GM18507 (cell line): ENCODE measurements at regions not wholly inside any gene's neighbourhood (a gene's known extent, or its start where the extent isn't known, plus 50 kb on each side); places are given as distances from the start of the nearest gene placed in this dataset.

ENCODE experiments used
- DNase-seq: peaks from one replicate; pipeline ENCODE4 v3.0.0; 2011; ENCODE audit warnings: low read depth; ENCODE audit not compliant: insufficient read length; ENCODE audit errors: extremely low spot score
- FAIRE-seq: peaks from 2 replicates; lab custom pipeline; 2011; peaks lifted over from hg19 to GRCh38; lab: Jason Lieb, UNC

GRCh38 chr9:19975499-19975898 lies 186.7 kb upstream of the SLC24A2 start:
- FAIRE-seq (no peak), DNase-seq (no peak)

- no peak for FAIRE-seq
- no peak for DNase-seq
These were observed 180.9 kb upstream of the SLC24A2 start for GRCh38 chr9:19969721-19970120.

GRCh38 chr9:19967888-19968459 lies 179.1 kb upstream of the SLC24A2 start:
- FAIRE-seq (no peak), DNase-seq (no peak)

- DNase-seq (no peak), FAIRE-seq (no peak)
These were observed 178.5 kb upstream of the SLC24A2 start for GRCh38 chr9:19967216-19967887.

GRCh38 chr9:19965336-19965735 lies 176.5 kb upstream of the SLC24A2 start:
- DNase-seq (no peak), FAIRE-seq (no peak)

GRCh38 chr9:19947996-19948395 lies 159.2 kb upstream of the SLC24A2 start:
- FAIRE-seq (no peak), DNase-seq (no peak)

GRCh38 chr9:19946441-19947109 lies 157.7 kb upstream of the SLC24A2 start:
- no peak for DNase-seq
- FAIRE-seq = peak; percentile 67

GRCh38 chr9:19941874-19942273 lies 153.0 kb upstream of the SLC24A2 start:
- no peak for FAIRE-seq
- DNase-seq = no peak

GRCh38 chr9:19940811-19941535 lies 152.1 kb upstream of the SLC24A2 start:
- FAIRE-seq (no peak), DNase-seq (no peak)

- DNase-seq = no peak
These were observed 151.0 kb upstream of the SLC24A2 start for GRCh38 chr9:19939734-19940278.

GRCh38 chr9:19938990-19939733 lies 150.3 kb upstream of the SLC24A2 start:
- no peak for DNase-seq
- no peak for FAIRE-seq

More at GRCh38 chr9:19939734-19940278, 151.0 kb upstream of the SLC24A2 start:
- no peak for FAIRE-seq

- DNase-seq (no peak), FAIRE-seq (no peak)
These were observed 148.3 kb upstream of the SLC24A2 start for GRCh38 chr9:19937121-19937520.

- FAIRE-seq = no peak
- DNase-seq = no peak
These were observed 147.8 kb upstream of the SLC24A2 start for GRCh38 chr9:19936598-19936997.

- DNase-seq = no peak
- FAIRE-seq = no peak
These were observed 146.6 kb upstream of the SLC24A2 start for GRCh38 chr9:19935422-19935821.

- no peak for FAIRE-seq
- DNase-seq = no peak
These were observed 145.5 kb upstream of the SLC24A2 start for GRCh38 chr9:19934301-19934871.

GRCh38 chr9:19931098-19931890 lies 142.5 kb upstream of the SLC24A2 start:
- FAIRE-seq = no peak
- DNase-seq = no peak

GRCh38 chr9:19927560-19927959 lies 138.7 kb upstream of the SLC24A2 start:
- FAIRE-seq (no peak), DNase-seq (no peak)

GRCh38 chr9:19926774-19927173 lies 137.9 kb upstream of the SLC24A2 start:
- FAIRE-seq = no peak

More at GRCh38 chr9:19926774-19927173, 137.9 kb upstream of the SLC24A2 start:
- DNase-seq = no peak
